ENCODE measurements at regions not wholly inside any gene's neighbourhood (a gene's known extent, or its start where the extent isn't known, plus 50 kb on each side); places are given as distances from the start of the nearest gene placed in this dataset.
A peak's percentile ranks its signal among the peaks of the same experiment; 100 is the strongest.

GRCh38 chr6:4687989-4688947 is 87.9 kb upstream of the CDYL start:
- Mint-ChIP-seq H3K27ac (no peak overlapping the region), H3K36me3 (no peaks in the 10 kb centered on the region), H3K9me3 (peaks cover 3% of the 10 kb centered on the region), H3K4me3 (no peak overlapping the region), H3K4me1 (peaks cover 5% of the 10 kb centered on the region)
- ATAC-seq (no peak), DNase-seq (ENCODE audit: low spot score in 2 of 2) (no peak)

DNA sequence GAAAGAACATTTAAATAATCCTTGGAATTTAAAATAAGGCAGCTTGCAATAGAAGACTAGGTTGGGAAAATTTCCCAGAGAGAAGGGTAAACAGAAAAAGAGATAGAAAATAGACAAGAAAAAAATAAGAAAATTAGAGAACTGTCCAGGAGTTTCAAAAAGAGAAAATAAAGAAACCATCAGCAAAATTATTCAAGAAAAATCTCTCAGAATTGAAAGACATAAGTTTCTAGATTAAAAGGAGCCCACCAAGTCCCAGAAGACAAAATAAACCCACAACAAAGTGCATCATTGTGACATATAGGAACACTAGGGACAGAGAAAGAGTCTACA is 88.6 kb upstream of the CDYL start:
- H3K4me1 Mint-ChIP-seq: peaks cover 5% of the 10 kb centered on the region
- H3K36me3 Mint-ChIP-seq: no peaks in the 10 kb centered on the region
- DNase-seq (ENCODE audit: low spot score in 2 of 2) (no peak), ATAC-seq (no peak)
- H3K27ac Mint-ChIP-seq: no peak overlapping the region
- peaks cover 3% of the 10 kb centered on the region for H3K9me3 Mint-ChIP-seq
- no peak overlapping the region for H3K4me3 Mint-ChIP-seq

GRCh38 chr6:4682431-4683097 is 93.6 kb upstream of the CDYL start:
- DNase-seq (ENCODE audit: low spot score in 2 of 2) (no peak), ATAC-seq (no peak)
- Mint-ChIP-seq H3K4me1 (no peaks in the 10 kb centered on the region), H3K4me3 (no peak overlapping the region), H3K27ac (no peak overlapping the region), H3K9me3 (no peaks in the 10 kb centered on the region), H3K36me3 (no peaks in the 10 kb centered on the region)

GRCh38 chr6:4678506-4679300 is 97.5 kb upstream of the CDYL start:
- Mint-ChIP-seq H3K4me3 (no peak overlapping the region), H3K9me3 (no peaks in the 10 kb centered on the region), H3K27ac (no peak overlapping the region), H3K4me1 (no peaks in the 10 kb centered on the region), H3K36me3 (no peaks in the 10 kb centered on the region)
- ATAC-seq (no peak), DNase-seq (ENCODE audit: low spot score in 2 of 2) (no peak)

DNA sequence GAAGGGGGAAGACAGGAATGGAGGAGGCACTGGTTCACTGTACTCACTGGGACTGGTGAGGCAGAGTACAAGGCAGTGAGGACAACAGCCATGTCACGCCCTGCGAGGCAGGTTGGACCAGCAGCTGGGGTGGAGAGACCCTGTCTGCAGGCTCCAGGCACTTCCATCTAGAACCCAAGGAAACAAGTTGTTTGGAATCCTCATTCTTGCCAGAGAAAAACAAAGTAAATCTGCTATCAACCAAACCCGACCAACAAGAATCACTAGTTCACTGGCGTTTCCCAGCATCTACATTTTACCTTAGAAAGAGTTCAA is 98.5 kb upstream of the CDYL start:
- DNase-seq (ENCODE audit: low spot score in 2 of 2): no peak
- no peaks in the 10 kb centered on the region for H3K4me1 Mint-ChIP-seq
- no peak for ATAC-seq
- no peak overlapping the region for H3K4me3 Mint-ChIP-seq
- H3K36me3 Mint-ChIP-seq: no peaks in the 10 kb centered on the region
- no peak overlapping the region for H3K27ac Mint-ChIP-seq
- no peaks in the 10 kb centered on the region for H3K9me3 Mint-ChIP-seq

GRCh38 chr6:4677011-4677750 is 99.0 kb upstream of the CDYL start:
- H3K9me3 Mint-ChIP-seq: no peaks in the 10 kb centered on the region
- no peaks in the 10 kb centered on the region for H3K36me3 Mint-ChIP-seq
- no peak overlapping the region for H3K4me3 Mint-ChIP-seq
- DNase-seq (ENCODE audit: low spot score in 2 of 2): peak in 1 of 2 donors; percentile 32
- H3K4me1 Mint-ChIP-seq: no peaks in the 10 kb centered on the region
- ATAC-seq: no peak
- no peak overlapping the region for H3K27ac Mint-ChIP-seq

DNA sequence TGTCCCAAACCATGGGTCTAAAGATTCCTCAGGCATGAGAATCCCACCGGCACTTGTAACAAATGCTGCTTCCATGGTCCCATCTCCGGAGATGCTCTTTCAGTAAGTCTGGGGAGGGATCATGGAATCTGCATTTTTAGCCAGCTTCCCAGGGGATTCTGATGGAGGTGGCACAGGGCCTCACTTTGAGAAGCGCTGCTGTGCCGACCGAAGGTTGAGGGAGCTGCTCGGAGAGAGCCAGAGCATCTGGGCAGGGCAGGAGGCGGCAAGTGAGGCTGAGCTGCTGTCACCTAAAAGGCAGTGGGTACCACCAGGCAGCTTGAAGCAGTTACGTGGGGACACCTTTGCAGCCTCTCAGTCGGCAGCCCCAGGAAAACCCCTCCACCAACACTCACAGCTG is 100.2 kb upstream of the CDYL start:
- ATAC-seq (no peak), DNase-seq (ENCODE audit: low spot score in 2 of 2) (peak in 1 of 2 donors; percentile 33)
- no peaks in the 10 kb centered on the region for H3K36me3 Mint-ChIP-seq
- no peak overlapping the region for H3K4me3 Mint-ChIP-seq
- no peaks in the 10 kb centered on the region for H3K4me1 Mint-ChIP-seq
- H3K9me3 Mint-ChIP-seq: no peaks in the 10 kb centered on the region
- H3K27ac Mint-ChIP-seq: no peak overlapping the region

DNA sequence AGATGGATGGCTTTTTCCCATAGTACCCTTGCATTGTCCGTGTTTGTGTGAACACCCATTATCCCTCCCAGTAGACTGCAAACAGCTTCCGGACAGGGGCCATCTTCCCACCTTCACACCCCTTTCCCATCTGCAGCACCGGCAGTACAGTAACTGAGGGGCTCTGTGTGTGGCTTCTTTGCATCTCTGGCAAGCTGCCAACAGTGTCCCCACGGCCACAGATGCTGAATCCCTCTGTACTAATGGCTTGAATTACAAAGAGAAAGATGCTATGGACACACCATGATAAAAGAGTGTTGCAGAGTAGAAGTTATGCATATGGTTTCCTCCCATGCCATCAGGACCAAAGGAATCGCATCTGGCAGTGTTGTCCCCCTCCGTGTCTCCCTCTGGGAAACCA is 101.1 kb upstream of the CDYL start:
- no peaks in the 10 kb centered on the region for H3K36me3 Mint-ChIP-seq
- no peaks in the 10 kb centered on the region for H3K9me3 Mint-ChIP-seq
- no peak overlapping the region for H3K27ac Mint-ChIP-seq
- DNase-seq (ENCODE audit: low spot score in 2 of 2) (peak in 1 of 2 donors; percentile 23), ATAC-seq (no peak)
- H3K4me3 Mint-ChIP-seq: no peak overlapping the region
- H3K4me1 Mint-ChIP-seq: no peaks in the 10 kb centered on the region

DNA sequence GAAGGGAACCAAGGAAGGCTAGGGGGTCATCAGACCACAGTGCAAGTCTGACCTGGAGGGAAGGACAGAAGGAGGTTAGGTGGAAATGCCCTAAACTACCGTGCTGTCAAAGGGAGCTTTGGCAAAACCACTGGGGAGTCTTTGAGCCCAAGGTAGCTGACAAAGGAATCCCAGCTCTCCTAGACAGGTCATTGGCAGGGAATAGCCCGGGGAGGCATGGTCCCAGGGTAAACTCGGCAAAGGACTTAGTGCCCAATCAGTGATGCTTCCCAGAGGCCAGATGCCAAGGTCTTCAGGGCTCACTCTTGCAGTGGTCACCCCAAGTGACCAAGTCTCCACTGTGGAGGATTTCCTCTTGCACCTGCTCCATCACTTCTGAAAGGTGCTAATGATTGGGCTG is 102.3 kb upstream of the CDYL start:
- Mint-ChIP-seq H3K27ac (no peak overlapping the region), H3K4me1 (peaks cover 2% of the 10 kb centered on the region), H3K9me3 (no peaks in the 10 kb centered on the region), H3K4me3 (no peak overlapping the region), H3K36me3 (no peaks in the 10 kb centered on the region)
- DNase-seq (ENCODE audit: low spot score in 2 of 2): no peak
- no peak for ATAC-seq

DNA sequence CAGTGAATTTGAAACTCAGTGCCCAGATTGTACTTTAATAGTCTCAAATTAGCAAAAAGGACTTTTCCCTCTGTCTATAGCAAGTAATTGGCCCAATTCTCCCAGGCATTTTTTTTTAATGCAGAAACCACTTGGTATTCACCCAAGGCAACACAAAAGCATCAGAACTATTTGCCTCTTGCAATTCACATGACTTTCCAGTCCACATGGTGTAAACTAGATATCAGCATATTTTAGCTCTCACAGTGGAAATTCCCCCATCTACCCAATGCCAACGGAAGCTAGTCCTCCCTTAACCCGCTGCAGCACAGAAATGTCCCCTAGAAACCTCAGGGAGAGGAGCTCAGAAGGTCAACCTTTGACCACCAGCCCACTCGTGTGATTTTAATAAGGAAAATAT is 103.4 kb upstream of the CDYL start:
- H3K36me3 Mint-ChIP-seq: no peaks in the 10 kb centered on the region
- H3K4me1 Mint-ChIP-seq: peaks cover 6% of the 10 kb centered on the region
- no peak overlapping the region for H3K4me3 Mint-ChIP-seq
- DNase-seq (ENCODE audit: low spot score in 2 of 2): peak in 1 of 2 donors; percentile 8
- ATAC-seq: no peak
- H3K9me3 Mint-ChIP-seq: no peaks in the 10 kb centered on the region
- no peak overlapping the region for H3K27ac Mint-ChIP-seq

- Mint-ChIP-seq H3K4me1 (peaks cover 6% of the 10 kb centered on the region), H3K36me3 (no peaks in the 10 kb centered on the region), H3K4me3 (no peak overlapping the region), H3K9me3 (no peaks in the 10 kb centered on the region), H3K27ac (no peak overlapping the region)
- ATAC-seq (no peak), DNase-seq (ENCODE audit: low spot score in 2 of 2) (peak in 1 of 2 donors; percentile 8)
These were observed 104.6 kb upstream of the CDYL start for GRCh38 chr6:4671587-4672115.

GRCh38 chr6:4670824-4671409 is 105.3 kb upstream of the CDYL start:
- Mint-ChIP-seq H3K4me1 (peaks cover 6% of the 10 kb centered on the region), H3K36me3 (no peaks in the 10 kb centered on the region), H3K9me3 (no peaks in the 10 kb centered on the region), H3K4me3 (no peak overlapping the region), H3K27ac (no peak overlapping the region)
- DNase-seq (ENCODE audit: low spot score in 2 of 2) (peak in 1 of 2 donors; percentile 28), ATAC-seq (no peak)

GRCh38 chr6:4670290-4670689 is 105.9 kb upstream of the CDYL start:
- Mint-ChIP-seq H3K9me3 (no peaks in the 10 kb centered on the region), H3K4me3 (no peak overlapping the region), H3K4me1 (peaks cover 6% of the 10 kb centered on the region), H3K27ac (no peak overlapping the region), H3K36me3 (no peaks in the 10 kb centered on the region)
- peak in 1 of 2 donors; percentile 22 for DNase-seq (ENCODE audit: low spot score in 2 of 2)
- no peak for ATAC-seq

GRCh38 chr6:4668271-4669179 is 107.7 kb upstream of the CDYL start:
- H3K4me1 Mint-ChIP-seq: peaks cover 6% of the 10 kb centered on the region
- no peaks in the 10 kb centered on the region for H3K9me3 Mint-ChIP-seq
- no peaks in the 10 kb centered on the region for H3K36me3 Mint-ChIP-seq
- DNase-seq (ENCODE audit: low spot score in 2 of 2) (peak in 1 of 2 donors; percentile 33), ATAC-seq (peak; percentile 51)
- no peak overlapping the region for H3K4me3 Mint-ChIP-seq
- H3K27ac Mint-ChIP-seq: peak overlapping the region; percentile 15
